ELR (cell line): ENCODE measurements at regions not wholly inside any gene's neighbourhood (a gene's known extent, or its start where the extent isn't known, plus 50 kb on each side); places are given as distances from the start of the nearest gene placed in this dataset.

ENCODE experiments used
- DNase-seq: peaks from one replicate; pipeline ENCODE4 v3.0.0-alpha.2; 2015; ENCODE audit warnings: low read depth

GRCh38 chr14:95466506-95466905 is 49.9 kb downstream of the SYNE3 start:
- no peak for DNase-seq

DNA sequence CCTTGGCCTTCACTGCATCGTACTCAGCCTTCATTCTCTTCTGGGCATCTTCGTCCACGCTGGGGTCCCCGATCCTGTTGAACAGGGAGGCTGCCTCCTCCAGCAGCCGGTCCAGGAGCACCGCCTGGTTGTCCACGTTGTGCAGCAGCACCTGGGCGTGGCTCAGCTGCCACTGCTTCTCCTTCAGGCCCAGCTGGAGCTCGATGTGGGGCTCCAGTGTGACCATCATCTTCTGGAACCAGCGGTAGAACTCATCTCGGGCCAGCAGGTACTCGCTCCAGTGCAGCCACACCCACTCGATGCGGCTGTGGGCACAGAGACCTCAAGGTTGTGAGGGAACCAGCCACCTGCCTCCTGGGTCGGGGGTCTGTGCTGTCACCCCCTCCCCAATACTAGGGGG is 50.5 kb downstream of the SYNE3 start:
- DNase-seq, result no peak

DNA sequence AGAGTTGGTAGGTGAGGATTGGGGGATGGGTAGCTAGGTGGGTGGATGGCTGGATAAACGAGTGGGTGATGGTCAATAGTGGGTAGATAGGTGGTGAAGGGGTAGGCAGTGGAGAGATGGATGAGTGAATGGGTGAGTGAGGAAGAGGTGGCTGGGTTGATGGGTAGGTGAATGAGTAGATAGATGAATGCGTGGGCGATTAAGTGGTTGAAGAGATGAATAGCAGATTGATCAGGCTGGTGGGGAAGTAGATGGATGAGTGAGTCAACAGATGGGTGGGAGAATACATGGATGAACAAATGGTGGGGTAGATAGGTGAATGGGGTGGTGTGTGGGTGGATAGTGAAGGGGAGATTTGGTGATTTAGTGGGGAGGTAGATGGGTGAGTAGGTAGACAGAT is 51.1 kb downstream of the SYNE3 start:
- DNase-seq, result no peak

DNA sequence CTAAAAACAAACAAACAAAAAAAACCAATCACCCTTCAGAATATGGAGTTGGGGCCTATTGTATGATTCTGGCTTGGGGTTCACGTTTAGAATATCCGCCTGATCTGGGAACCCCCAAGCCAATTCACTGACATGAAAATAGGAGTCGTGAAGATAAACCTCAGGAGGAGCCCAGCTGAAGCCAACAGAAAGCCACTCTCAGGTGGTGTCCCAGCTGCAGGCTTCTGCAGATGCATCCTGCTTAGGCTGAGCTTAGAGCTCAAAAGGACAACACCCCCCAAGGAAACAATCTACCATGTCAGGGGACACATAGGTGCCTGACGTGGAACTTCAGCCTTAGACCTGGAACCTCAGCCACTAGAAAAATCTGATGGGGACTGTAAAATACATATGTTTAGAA is 51.9 kb downstream of the SYNE3 start:
- DNase-seq, result no peak

- DNase-seq, result no peak
Measured at GRCh38 chr14:95464103-95464502, 52.3 kb downstream of the SYNE3 start.

DNA sequence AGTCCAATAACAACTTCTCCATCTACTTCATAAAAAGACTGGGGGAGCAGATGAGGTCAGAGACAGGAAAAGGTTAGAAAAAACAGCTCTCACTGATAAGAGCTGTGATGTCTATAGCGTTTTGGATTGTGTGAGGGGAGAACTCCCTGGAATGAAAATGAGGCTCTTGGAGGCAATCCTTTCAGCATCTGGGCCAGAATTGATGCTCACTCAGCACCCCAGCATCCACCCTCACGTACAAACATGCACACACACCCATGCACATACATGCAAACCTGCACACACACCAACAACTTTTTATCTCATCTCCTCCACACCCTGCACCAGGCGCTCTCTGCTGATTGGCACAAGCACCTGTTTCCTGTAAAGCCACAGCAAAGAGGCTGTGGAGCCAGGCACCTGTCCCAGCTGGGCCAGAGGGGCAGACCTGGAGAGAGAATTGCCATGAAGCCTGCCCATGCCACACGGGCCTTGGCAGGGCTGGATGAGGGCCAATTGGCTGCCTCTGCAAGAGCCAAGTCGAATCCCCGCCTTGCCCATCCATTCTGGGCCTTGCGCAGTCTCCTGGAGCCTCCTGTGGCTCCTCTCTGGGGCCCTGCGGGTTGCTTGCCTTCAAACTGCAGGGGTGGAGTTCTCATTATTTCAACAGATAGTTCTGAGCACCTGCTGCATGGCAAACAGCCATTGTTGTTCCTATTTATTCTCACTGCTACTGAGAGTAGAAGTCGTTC is 53.1 kb downstream of the SYNE3 start:
- DNase-seq, result no peak

DNA sequence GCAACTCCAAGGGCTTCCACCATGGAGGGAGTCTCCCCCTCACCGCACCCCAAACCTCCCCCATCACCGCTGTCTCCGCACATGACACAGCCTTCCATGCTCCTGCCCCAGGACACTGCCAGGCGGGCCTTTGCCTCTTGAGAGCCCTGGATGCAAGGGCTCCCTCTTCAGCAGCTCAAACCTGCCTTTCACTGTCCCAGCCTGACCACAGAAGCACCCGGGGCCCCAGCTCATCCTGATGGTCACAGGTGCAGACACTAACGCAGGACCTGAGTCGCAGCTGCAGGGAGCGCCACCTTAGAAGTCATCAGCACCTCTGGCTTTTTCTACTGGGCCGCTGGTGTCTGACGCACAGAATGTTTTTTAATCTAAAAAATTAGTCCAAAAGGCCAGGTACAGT is 54.0 kb downstream of the SYNE3 start:
- no peak for DNase-seq

GRCh38 chr14:95460647-95461478 is 55.6 kb downstream of the SYNE3 start:
- DNase-seq, result peak; percentile 84

DNA sequence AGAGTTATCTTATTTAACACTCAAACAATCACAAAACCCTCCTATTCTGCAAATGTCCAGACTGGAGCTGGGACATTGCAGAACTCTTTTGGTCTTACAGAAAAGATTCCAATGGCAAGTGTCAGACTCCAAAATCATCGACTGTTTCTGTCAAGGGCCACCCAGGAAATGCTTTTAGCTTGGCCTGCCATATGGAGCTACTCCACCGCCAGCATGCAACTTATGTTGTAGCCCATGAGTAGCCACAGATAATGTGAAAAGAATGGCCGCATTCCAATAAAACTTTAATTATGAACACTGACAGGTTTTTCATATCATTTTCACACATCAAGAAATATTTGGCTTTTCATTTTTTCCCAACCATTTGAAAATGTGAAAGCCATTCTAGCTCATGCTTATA is 57.5 kb downstream of the SYNE3 start:
- DNase-seq, result no peak

DNA sequence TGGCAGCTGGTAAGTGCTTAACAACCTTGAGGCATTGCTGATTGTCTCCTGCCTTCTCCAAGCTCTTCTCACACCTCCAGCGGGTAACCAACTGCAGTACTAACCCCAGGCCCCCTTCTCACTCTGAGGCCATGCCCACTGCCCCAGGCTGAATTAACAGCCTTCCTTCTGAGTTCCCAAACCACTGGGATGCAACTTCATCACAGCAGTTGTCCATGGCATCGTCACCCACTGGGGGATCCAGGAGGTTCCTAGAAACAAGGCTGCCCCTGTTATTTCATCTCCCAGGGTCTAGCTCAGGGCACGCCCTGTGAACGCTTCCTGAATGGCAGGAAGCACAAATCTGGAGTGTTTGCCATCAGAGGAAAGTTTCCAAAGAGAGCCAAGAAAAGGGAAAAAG is 58.0 kb downstream of the SYNE3 start:
- DNase-seq, result no peak

DNA sequence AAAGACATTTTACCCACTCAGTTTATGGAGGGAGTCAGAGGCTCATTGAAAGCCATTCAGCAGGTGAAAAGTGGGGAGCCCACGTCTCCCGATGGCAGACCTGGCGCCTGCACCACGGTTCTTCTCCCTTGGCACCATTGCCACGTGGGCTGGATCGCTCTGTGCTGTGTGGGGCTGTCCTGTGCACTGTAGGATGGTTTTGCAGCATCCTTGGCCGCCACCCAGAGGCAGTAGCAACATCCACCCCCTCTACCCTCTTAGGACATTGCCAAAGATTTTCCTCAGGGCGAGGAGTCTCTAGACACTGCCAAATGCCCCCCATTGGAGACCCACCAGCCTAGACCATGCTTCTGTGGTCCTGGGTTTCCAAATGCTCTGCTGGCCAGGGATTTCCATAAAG is 60.2 kb downstream of the SYNE3 start:
- no peak for DNase-seq

DNA sequence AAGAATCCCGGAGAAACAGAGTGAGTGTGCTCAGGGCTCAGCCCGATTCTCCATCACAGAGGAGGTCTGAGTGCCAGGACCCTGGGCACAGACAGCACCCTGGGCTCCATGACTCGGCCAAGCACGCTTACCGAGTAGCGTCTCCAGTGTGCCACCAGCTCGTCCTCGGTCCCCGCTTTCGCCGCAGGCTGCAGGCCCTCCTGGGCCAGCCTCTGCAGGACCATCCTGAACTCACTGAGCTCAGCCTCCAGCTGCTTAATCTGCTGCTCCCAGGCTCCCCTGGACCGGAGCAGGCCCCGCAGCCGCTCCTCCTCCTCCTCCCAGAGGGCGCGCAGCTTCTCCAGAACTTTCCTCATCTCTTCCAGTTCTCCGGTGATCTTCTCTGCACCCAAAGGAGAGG is 61.2 kb downstream of the SYNE3 start:
- no peak for DNase-seq

DNA sequence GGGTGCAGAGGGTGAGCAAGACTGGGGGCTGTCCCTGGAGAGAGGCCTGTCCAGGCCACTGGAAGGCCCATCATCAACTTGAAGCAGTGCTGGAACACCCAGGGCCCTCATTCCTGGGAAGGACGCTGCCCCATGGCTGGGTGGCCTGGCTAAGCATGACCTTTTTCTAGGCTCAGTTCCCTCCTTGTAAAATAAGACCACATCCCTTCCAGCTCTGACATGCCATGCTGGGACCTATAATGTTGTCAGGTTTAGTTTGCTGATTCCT is 62.8 kb downstream of the SYNE3 start:
- DNase-seq, result no peak

GRCh38 chr14:95452893-95453712 is 63.3 kb downstream of the SYNE3 start:
- DNase-seq, result no peak

- DNase-seq, result peak; percentile 33
Measured at GRCh38 chr14:95452176-95452892, 64.1 kb downstream of the SYNE3 start.

DNA sequence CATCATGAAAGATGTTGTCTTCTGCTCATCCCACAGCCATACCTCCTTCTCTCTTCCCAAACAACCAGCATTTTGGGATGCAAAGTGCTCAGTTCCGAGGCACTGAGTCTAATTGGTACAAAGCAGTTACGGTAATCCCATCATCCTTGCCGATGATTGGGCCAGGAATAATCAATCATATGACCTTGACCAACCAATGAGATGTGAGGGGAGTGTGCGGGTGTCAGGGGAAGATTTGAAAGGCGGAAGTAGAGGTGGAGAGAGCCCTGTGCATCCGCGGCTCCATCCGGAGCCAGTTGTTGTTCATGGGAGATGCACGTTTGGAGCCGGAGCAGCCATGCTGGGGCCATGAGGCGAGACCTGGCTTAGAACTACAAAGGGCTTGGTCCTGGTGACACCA is 67.3 kb downstream of the SYNE3 start:
- DNase-seq, result no peak

DNA sequence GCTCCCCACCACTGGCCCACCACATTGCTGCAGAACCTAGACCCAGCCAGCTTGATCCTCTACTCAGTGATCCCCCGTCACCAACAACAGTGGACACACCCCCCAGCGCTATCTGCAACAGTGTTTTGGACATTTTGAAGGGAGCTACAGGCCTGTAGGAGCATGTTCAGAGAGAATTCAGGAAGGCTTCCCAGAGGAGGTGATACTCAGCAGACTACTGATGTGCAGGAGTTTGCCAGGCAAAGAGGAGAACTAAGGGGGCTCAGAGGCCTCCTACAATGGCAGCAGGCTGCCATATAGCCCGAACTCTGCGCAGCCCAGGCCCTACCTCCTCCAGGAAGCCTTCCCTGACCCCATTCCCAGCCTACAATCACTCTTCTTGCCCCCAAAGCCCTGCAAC is 70.0 kb downstream of the SYNE3 start:
- DNase-seq, result no peak

DNA sequence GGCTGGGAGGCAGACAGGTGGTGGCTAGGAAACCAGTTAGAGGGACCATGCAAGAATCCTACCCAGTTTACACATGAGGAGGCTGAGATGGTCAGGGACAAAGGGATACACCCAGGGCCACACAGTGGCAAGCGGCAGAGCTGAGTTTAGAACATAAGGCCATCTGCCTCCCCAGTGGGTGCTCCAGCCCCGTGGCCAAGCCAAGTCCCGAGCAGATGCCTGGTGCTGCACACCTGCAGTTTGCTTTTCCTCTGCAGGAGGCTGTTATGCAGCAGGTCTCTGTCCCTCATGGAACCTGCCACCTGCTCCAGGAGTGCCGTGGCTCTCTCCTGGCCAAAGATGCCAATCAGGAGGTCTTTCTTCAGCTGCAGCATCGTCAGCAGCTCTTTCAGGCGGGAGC is 70.8 kb downstream of the SYNE3 start:
- DNase-seq, result no peak

DNA sequence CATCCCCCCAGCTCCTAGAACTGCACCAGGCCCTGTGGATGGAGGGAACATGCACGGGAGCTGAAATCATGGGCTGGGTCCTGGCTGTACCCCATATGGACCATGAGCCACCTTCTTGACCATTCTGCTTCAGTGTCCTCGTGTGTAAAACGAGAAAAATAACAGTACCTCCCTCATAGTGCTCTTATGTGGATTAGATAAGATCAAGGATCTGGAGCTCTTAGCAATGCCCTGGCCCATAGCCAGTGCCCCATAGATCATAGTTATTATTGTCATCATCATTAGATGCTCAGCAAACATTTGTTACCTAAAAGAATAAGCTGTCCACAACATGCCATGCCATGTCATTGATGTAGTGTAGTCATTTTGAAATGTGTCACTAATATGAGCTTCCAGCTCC is 71.3 kb downstream of the SYNE3 start:
- no peak for DNase-seq

DNA sequence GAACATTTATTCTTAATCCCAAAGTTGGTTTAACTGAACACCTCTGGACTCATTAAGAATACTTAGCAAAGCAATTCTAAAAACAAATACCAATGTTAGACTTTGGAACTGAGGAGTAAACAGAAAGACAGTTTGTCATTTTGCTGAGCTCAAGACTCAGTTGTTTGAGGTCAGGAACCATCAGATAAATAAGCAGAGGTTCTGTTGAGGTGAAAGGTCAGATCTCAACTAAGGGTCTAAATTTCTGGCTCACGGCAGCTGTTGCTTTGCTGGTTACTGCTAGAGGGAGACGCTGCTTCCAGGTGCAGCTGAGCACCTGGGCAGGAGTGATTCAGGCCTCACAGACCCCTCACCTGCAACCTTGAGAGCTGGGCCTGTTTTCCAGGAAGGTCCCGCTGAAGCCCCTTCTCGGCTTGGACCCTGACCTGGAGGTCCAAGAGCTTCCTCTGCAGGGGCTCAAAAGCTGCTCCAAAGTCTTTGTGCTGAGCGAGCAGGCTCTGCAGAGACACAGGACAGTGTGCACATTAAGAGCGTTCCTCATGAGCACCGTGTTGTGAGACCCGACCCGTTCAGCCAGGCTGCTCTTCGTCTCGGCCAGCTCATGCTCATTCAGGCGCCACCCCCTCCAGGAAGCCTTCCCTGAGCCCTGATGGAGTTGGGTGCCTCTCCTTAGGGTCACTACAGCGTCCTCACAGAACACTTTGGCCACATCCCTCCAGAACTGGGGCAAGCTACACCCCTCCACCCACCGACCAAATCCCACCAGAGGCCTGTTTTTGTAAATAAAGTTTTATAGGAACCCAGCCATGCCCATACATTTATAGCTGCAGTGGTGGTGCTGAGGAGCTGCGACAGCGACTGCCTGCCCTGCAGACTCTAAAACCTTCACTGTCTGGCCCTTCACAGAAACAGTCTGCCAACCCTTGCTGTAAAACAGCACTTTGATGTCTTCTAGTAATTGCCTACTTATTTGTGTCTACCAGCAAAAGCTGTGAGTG is 72.0 kb downstream of the SYNE3 start:
- no peak for DNase-seq

- DNase-seq, result peak; percentile 83
Measured at GRCh38 chr14:95442633-95443021, 73.8 kb downstream of the SYNE3 start.
